GM18498 (cell line): ENCODE measurements at regions not wholly inside any gene's neighbourhood (a gene's known extent, or its start where the extent isn't known, plus 50 kb on each side); places are given as distances from the start of the nearest gene placed in this dataset.
"Not testable (repeated sequence)": the region's sequence is repeated elsewhere in the genome, so short reads cannot be mapped to it uniquely, and the experiment has no call there.

Experiments
- ATAC-seq: cut with Tn5 transposase; IDR thresholded peaks from one replicate; pipeline ENCODE4 v1.9.1; 2021; ENCODE audit warnings: mild to moderate bottlenecking, moderate library complexity; ENCODE audit not compliant: unreplicated experiment

DNA sequence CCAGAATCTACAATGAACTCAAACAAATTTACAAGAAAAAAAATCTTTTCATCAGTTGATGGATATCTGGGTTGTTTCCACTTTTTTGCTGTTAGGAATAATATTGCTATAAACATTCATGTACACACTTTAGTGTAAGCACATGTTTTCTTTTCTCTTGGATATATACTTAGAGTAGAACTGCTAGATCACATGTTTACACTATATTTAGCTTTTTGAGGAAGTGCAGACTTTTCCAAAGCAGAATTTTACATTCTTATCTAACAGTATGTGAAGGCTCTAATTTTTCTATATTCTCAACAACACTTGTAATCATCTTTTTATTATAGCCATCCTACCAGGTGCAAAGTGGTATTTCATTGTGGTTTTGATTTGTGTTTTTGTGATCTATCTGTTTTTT lies 103.6 kb upstream of the RMP24 start:
- ATAC-seq = no peak

- ATAC-seq = no peak
Observed at GRCh38 chr18:35871337-35871736, 101.1 kb upstream of the RMP24 start.

DNA sequence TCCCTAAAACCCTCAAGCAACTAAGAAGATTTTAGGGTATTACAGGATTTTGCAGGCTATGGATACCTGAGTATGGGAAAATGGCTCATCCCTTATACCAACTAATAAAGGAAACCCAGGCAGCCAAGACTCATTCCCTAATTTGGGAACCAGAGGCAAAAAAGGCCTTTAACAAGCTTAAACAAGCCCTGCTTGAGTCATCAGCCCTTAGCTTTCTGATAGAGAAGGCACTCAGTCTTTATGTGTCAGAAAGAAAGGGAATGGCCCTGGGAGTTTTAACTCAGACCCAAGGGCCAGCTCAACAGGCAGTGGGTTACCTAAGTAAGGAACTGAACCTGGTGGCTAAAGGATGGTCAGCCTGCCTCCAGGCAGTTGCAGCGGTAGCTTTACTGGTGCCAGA lies 96.9 kb upstream of the RMP24 start:
- no peak for ATAC-seq

DNA sequence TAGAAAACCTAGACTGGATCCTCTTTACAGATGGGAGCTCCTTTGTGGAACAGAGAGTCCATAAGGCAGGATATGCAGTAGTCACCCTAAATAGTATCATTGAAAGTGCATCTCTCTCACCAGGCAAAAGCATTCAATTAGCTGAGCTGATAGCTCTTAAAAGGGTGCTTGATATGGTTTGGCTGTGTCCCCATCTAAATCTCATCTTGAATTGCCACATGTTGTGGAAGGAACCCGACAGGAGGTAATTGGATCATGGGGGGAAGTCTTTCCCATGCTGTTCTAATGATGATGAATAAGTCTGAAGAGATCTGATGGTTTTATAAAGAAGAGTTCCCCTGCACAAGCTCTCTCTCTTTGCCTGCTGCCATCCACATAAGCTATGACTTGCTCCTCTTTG lies 96.2 kb upstream of the RMP24 start:
- ATAC-seq = no peak

GRCh38 chr18:35880788-35881455 lies 91.6 kb upstream of the RMP24 start:
- no peak for ATAC-seq

GRCh38 chr18:35888329-35888728 lies 84.2 kb upstream of the RMP24 start:
- no peak for ATAC-seq

- no peak for ATAC-seq
Observed at GRCh38 chr18:35889677-35890076, 82.8 kb upstream of the RMP24 start.

DNA sequence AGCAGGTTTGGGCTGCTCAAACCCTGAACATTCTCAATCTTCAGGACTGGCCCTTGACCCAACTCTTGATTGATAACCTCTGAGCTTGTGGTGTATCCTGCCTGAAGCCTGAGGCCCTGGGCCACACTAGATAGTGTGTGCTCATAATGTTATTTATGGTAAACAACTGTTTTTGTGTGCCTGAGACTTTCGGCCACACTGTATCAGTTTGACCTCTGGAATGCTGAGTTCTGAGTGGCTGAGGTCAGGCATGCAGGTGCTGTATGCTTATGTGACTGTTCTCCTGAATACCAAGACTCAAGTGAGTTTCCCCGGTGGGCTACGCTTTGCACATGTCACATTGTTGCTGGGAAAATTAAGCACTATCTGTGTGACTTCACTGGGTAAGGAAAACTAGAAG lies 82.2 kb upstream of the RMP24 start:
- ATAC-seq = no peak

DNA sequence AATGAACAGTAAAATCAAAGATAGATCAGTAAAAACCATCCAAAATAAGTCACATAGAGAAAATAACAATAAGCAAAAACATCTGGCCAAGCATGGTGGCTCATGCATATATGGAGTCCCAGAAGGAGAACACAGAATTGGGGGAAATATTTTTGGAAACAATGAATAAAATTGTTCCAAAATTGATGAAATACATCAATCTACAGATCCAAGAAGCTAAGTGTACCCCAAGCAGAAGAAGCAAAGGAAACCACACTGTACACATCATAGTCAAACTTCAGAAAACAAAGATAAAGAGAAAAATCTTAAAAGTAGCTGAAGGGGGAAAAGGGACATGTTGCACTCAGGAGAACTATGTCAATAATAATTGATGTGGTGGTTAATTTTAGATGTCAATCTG lies 80.4 kb upstream of the RMP24 start:
- no peak for ATAC-seq

DNA sequence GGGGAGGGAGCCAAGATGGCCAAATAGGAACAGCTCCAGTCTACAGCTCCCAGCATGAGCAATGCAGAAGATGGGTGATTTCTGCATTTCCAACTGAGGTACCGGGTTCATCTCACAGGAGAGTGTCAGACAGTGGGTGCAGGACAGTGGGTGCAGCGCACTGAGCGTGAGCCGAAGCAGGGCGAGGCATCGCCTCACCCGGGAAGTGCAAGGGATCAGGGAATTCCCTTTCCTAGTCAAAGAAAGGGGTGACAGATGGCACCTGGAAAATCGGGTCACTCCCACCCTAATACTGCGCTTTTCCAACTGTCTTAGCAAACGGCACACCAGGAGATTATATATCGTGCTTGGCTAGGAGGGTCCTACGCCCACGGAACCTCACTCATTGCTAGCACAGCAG lies 75.0 kb upstream of the RMP24 start:
- not testable (repeated sequence) for ATAC-seq

DNA sequence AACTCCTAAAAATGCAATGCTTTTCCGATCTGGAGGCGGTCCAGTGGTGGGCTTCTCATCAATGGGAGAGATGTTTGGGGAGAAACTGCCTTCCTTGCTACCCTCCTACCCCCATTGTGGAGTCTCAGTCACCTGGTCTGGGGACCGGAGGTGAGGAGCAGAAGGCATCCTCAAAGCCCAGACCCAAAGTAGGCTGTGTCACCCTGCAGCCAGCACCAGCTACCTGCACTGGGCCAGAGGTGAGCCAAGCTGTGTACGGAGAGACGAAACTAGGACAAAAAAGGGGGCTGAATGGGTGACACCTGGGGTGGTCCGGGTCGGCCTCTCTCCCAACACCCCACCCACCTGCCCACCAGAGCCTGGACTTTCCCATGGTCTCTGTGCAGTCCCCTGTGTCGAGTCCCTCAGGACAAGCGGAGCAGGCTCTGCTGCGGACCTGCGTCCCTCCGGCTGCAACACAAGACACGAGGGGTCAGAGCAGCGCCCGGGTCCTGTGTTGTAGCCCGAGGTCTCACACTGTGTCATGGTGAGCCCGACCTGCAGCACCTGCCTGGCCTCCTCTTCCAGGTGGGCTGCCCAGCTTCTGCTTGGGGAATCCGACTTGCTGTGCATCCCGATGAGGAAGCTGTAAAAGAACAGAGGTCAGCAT lies 68.0 kb upstream of the RMP24 start:
- ATAC-seq = no peak

GRCh38 chr18:35905436-35905835 lies 67.0 kb upstream of the RMP24 start:
- ATAC-seq = no peak

GRCh38 chr18:35906291-35906690 lies 66.2 kb upstream of the RMP24 start:
- not testable (repeated sequence) for ATAC-seq

DNA sequence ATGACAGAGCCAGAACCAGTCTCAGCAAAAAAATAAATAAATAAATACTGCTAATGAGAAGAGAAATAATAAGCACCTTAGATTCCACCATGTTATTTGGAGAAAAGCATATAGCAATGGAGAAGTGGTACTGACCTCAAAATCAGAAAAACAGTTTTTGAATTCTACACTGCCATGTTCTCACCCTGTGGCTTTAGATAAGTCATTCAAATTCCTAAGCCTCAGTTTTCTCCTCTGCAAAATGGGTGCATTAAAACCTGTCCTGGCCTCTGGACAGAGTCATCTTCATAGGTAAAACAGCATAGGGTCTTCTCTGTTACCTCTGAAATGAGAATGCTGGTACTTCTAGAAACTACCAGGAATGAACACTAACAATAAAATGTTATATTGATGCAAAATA lies 62.2 kb upstream of the RMP24 start:
- no peak for ATAC-seq

GRCh38 chr18:35912332-35912731 lies 60.1 kb upstream of the RMP24 start:
- no peak for ATAC-seq

- ATAC-seq = no peak
Observed at GRCh38 chr18:35915056-35915455, 57.4 kb upstream of the RMP24 start.

- ATAC-seq = no peak
Observed at GRCh38 chr18:35917043-35917442, 55.4 kb upstream of the RMP24 start.

GRCh38 chr18:35918564-35918963 lies 53.9 kb upstream of the RMP24 start:
- ATAC-seq = no peak

DNA sequence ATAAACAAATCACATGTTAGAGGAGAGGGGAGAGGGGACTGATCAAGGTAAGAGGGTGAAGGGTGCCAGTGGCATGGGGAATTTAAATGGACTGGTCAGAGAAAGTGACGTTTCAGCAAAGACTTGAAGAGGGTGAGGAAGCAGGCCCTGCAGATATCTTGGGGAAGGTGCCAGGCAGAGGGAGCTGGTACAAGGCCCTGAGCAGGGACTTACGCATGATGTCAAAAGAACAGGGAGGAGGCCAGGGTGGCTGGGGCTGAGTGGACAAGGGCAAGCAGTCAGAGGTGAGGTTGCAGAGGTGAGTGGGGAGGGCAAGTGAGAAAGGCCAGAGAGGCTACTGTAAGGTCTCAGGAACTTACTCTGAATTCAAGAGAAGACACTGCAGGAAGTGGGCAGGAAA lies 53.3 kb upstream of the RMP24 start:
- ATAC-seq = no peak

DNA sequence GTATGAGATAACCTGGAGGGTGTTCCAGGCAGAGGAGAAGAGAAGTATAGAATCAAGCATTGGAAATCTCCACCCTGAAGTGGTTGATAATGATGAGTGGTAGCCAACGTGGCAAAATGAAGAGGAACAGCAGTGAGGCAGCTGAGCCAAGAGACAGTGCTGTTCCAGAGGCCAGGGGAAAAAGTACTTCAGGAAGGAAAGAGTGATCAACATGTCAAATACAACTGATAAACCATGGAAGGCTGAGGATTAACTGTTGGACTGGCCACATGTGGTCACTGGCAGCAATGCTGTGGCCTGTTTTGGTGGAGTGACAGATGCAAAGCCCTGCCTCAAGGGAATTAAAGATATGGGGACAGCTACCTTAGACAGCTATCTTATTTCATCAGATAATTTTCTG lies 51.9 kb upstream of the RMP24 start:
- no peak for ATAC-seq
